ENCODE measurements at regions not wholly inside any gene's neighbourhood (a gene's known extent, or its start where the extent isn't known, plus 50 kb on each side); places are given as distances from the start of the nearest gene placed in this dataset.

DNA sequence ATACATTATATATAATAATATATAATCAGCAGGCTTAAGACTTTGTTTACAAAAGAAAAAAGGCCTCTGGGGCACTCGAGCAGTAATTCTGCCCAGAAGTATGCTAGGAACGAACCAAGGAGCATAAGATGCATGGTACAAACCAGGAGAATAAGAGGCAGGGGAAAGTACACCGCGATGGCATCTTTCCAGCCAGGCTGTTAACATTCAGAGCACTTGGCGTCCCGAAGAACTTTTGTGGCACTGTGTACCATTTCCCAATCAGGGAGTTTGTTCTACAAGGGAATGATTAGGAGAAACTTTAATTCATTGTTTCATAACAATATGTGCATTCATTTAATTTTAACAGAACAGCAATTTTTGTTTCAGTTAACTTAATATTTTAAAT, 125.1 kb downstream of the WT1 start (continued):
- TF ChIP-seq ZNF329 (CRISPR knock-in tag; IDR thresholded peaks at IDR 0.05; ENCODE audit: low read depth) (no peak), FLYWCH1 (CRISPR knock-in tag; IDR thresholded peaks at IDR 0.05) (no peak), MAFG (CRISPR knock-in tag; IDR thresholded peaks at IDR 0.05) (no peak), ZNF619 (CRISPR knock-in tag; IDR thresholded peaks at IDR 0.05) (no peak)
- TF ChIP-seq, protein P1, sequence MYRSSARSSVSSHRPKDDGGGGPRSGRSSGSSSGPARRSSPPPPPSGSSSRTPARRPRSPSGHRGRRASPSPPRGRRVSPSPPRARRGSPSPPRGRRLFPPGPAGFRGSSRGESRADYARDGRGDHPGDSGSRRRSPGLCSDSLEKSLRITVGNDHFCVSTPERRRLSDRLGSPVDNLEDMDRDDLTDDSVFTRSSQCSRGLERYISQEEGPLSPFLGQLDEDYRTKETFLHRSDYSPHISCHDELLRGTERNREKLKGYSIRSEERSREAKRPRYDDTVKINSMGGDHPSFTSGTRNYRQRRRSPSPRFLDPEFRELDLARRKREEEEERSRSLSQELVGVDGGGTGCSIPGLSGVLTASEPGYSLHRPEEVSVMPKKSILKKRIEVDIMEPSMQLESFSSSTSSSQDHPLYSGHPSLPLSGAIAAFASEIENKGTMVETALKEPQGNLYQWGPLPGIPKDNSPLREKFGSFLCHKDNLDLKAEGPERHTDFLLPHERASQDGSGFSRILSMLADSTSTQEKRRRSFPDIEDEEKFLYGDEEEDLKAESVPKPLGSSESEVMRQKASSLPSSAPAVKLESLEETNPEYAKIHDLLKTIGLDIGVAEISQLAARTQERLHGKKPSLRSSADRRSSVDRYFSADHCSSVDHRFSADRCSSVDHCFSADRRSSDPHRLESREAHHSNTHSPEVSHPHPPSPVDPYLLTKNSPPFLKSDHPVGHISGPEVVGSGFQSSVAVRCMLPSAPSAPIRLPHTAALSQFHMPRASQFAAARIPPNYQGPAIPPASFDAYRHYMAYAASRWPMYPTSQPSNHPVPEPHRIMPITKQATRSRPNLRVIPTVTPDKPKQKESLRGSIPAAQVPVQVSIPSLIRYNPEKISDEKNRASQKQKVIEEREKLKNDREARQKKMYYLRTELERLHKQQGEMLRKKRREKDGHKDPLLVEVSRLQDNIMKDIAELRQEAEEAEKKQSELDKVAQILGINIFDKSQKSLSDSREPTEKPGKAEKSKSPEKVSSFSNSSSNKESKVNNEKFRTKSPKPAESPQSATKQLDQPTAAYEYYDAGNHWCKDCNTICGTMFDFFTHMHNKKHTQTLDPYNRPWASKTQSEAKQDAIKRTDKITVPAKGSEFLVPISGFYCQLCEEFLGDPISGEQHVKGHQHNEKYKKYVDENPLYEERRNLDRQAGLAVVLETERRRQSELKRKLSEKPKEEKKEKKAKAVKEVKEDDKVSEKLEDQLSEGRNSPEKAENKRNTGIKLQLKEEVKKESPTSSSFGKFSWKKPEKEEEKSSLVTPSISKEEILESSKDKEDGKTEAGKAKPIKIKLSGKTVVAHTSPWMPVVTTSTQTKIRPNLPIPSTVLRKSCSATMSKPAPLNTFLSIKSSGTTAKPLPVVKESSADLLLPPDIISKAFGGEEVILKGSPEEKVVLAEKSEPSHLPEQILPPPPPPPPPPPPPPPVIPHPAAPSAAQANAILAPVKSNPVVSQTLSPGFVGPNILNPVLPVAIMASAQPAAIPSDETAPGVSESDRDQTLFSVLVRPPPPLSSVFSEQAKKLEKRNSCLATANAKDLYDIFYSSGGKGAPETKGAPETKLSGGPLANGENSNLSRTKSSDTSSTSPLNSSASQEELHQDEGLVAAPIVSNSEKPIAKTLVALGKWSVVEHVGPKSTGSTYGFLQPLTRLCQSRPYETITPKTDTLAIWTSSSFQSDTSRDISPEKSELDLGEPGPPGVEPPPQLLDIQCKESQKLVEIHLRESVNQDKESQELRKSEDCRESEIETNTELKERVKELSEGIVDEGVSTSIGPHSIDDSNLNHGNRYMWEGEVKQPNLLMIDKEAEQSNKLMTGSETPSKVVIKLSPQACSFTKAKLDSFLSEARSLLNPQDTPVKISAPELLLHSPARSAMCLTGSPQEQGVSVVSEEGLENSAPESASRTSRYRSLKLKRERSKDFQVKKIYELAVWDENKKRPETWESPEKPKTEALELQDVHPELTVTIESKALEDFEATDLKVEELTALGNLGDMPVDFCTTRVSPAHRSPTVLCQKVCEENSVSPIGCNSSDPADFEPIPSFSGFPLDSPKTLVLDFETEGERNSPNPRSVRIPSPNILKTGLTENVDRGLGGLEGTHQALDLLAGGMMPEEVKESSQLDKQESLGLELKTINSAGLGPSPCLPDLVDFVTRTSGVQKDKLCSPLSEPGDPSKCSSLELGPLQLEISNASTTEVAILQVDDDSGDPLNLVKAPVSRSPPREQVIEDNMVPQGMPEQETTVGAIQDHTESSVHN (CRISPR knock-in tag; IDR thresholded peaks at IDR 0.05) = no peak
